H1 (cell line): ENCODE measurements at regions not wholly inside any gene's neighbourhood (a gene's known extent, or its start where the extent isn't known, plus 50 kb on each side); places are given as distances from the start of the nearest gene placed in this dataset.

Source experiments
- HDAC6 ChIP-seq: IDR thresholded peaks from one replicate; pipeline ENCODE4 v1.7.1; 2012; ENCODE audit warnings: low read depth, mild to moderate bottlenecking, inconsistent platforms, low read length, moderate library complexity
- JUN ChIP-seq: IDR thresholded peaks from 2 replicates; pipeline ENCODE4 v1.6.1; 2011; ENCODE audit warnings: low read depth, mild to moderate bottlenecking, improper control_type of control experiment, low read length
- KDM1A ChIP-seq: fragments of 200-600, 300-600 bp; sonication (generic); IDR thresholded peaks from 2 replicates; pipeline ENCODE4 v1.7.1; 2016; ENCODE audit warnings: mild to moderate bottlenecking, low read length, borderline replicate concordance
- POLR2AphosphoS5 ChIP-seq: IDR thresholded peaks from 2 replicates; pipeline ENCODE4 v1.6.1; 2011; ENCODE audit warnings: low read depth, low read length
- RXRA ChIP-seq: IDR thresholded peaks from 2 replicates; pipeline ENCODE4 v1.6.1; 2011; ENCODE audit warnings: low read depth, mild to moderate bottlenecking, low read length, moderate library complexity; ENCODE audit not compliant: insufficient read depth
- TAF1 ChIP-seq: IDR thresholded peaks from 2 replicates; pipeline ENCODE4 v1.6.1; 2011; ENCODE audit warnings: mild to moderate bottlenecking, low read depth, low read length
- TBP ChIP-seq: IDR thresholded peaks from 2 replicates; pipeline ENCODE4 v1.6.1; 2011; ENCODE audit warnings: low read depth, low read length, improper control_type of control experiment
- TF ChIP-seq, protein P1 (sequence below): fragments of 300-600 bp; sonication (generic); IDR thresholded peaks from 2 replicates; pipeline ENCODE4 v1.7.1; 2012; ENCODE audit warnings: low read length, moderate library complexity, mild to moderate bottlenecking, inconsistent platforms; ENCODE audit not compliant: insufficient replicate concordance
- TF ChIP-seq, protein P2 (sequence below): IDR thresholded peaks from 2 replicates; pipeline ENCODE4 v1.6.1; 2012; ENCODE audit warnings: low read length, inconsistent platforms
- TF ChIP-seq, protein P3 (sequence below): IDR thresholded peaks from 2 replicates; pipeline ENCODE4 v1.6.1; 2011; ENCODE audit warnings: low read depth, mild to moderate bottlenecking, low read length; ENCODE audit not compliant: insufficient read depth

- TF ChIP-seq, protein P1, sequence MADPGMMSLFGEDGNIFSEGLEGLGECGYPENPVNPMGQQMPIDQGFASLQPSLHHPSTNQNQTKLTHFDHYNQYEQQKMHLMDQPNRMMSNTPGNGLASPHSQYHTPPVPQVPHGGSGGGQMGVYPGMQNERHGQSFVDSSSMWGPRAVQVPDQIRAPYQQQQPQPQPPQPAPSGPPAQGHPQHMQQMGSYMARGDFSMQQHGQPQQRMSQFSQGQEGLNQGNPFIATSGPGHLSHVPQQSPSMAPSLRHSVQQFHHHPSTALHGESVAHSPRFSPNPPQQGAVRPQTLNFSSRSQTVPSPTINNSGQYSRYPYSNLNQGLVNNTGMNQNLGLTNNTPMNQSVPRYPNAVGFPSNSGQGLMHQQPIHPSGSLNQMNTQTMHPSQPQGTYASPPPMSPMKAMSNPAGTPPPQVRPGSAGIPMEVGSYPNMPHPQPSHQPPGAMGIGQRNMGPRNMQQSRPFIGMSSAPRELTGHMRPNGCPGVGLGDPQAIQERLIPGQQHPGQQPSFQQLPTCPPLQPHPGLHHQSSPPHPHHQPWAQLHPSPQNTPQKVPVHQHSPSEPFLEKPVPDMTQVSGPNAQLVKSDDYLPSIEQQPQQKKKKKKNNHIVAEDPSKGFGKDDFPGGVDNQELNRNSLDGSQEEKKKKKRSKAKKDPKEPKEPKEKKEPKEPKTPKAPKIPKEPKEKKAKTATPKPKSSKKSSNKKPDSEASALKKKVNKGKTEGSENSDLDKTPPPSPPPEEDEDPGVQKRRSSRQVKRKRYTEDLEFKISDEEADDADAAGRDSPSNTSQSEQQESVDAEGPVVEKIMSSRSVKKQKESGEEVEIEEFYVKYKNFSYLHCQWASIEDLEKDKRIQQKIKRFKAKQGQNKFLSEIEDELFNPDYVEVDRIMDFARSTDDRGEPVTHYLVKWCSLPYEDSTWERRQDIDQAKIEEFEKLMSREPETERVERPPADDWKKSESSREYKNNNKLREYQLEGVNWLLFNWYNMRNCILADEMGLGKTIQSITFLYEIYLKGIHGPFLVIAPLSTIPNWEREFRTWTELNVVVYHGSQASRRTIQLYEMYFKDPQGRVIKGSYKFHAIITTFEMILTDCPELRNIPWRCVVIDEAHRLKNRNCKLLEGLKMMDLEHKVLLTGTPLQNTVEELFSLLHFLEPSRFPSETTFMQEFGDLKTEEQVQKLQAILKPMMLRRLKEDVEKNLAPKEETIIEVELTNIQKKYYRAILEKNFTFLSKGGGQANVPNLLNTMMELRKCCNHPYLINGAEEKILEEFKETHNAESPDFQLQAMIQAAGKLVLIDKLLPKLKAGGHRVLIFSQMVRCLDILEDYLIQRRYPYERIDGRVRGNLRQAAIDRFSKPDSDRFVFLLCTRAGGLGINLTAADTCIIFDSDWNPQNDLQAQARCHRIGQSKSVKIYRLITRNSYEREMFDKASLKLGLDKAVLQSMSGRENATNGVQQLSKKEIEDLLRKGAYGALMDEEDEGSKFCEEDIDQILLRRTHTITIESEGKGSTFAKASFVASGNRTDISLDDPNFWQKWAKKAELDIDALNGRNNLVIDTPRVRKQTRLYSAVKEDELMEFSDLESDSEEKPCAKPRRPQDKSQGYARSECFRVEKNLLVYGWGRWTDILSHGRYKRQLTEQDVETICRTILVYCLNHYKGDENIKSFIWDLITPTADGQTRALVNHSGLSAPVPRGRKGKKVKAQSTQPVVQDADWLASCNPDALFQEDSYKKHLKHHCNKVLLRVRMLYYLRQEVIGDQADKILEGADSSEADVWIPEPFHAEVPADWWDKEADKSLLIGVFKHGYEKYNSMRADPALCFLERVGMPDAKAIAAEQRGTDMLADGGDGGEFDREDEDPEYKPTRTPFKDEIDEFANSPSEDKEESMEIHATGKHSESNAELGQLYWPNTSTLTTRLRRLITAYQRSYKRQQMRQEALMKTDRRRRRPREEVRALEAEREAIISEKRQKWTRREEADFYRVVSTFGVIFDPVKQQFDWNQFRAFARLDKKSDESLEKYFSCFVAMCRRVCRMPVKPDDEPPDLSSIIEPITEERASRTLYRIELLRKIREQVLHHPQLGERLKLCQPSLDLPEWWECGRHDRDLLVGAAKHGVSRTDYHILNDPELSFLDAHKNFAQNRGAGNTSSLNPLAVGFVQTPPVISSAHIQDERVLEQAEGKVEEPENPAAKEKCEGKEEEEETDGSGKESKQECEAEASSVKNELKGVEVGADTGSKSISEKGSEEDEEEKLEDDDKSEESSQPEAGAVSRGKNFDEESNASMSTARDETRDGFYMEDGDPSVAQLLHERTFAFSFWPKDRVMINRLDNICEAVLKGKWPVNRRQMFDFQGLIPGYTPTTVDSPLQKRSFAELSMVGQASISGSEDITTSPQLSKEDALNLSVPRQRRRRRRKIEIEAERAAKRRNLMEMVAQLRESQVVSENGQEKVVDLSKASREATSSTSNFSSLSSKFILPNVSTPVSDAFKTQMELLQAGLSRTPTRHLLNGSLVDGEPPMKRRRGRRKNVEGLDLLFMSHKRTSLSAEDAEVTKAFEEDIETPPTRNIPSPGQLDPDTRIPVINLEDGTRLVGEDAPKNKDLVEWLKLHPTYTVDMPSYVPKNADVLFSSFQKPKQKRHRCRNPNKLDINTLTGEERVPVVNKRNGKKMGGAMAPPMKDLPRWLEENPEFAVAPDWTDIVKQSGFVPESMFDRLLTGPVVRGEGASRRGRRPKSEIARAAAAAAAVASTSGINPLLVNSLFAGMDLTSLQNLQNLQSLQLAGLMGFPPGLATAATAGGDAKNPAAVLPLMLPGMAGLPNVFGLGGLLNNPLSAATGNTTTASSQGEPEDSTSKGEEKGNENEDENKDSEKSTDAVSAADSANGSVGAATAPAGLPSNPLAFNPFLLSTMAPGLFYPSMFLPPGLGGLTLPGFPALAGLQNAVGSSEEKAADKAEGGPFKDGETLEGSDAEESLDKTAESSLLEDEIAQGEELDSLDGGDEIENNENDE: no peak
- TF ChIP-seq TBP (no peak), POLR2AphosphoS5 (no peak), RXRA (no peak), TAF1 (no peak), JUN (no peak), HDAC6 (no peak), KDM1A (no peak)
- TF ChIP-seq, protein P2, sequence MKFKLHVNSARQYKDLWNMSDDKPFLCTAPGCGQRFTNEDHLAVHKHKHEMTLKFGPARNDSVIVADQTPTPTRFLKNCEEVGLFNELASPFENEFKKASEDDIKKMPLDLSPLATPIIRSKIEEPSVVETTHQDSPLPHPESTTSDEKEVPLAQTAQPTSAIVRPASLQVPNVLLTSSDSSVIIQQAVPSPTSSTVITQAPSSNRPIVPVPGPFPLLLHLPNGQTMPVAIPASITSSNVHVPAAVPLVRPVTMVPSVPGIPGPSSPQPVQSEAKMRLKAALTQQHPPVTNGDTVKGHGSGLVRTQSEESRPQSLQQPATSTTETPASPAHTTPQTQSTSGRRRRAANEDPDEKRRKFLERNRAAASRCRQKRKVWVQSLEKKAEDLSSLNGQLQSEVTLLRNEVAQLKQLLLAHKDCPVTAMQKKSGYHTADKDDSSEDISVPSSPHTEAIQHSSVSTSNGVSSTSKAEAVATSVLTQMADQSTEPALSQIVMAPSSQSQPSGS: no peak
- TF ChIP-seq, protein P3, sequence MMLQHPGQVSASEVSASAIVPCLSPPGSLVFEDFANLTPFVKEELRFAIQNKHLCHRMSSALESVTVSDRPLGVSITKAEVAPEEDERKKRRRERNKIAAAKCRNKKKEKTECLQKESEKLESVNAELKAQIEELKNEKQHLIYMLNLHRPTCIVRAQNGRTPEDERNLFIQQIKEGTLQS: no peak
Measured at GRCh38 chr1:165050246-165050645, 306.3 kb downstream of the LMX1A start (continued).
